Umbilical cord (tissue), 1 donor: ENCODE measurements at regions not wholly inside any gene's neighbourhood (a gene's known extent, or its start where the extent isn't known, plus 50 kb on each side); places are given as distances from the start of the nearest gene placed in this dataset.
"Not testable (repeated sequence)": the region's sequence is repeated elsewhere in the genome, so short reads cannot be mapped to it uniquely, and the experiment has no call there.

Experiments
- DNase-seq: peaks from one replicate; pipeline ENCODE4 v3.0.0-alpha.2; 2015; ENCODE audit warnings: low spot score

- DNase-seq, result no peak
Measured at GRCh38 chr2:217379807-217380206, 519.9 kb upstream of the TNP1 start.

- no peak for DNase-seq
Measured at GRCh38 chr2:217372794-217373193, 512.9 kb upstream of the TNP1 start.

GRCh38 chr2:217371781-217372213, 511.9 kb upstream of the TNP1 start:
- DNase-seq, result no peak

GRCh38 chr2:217370391-217370790, 510.5 kb upstream of the TNP1 start:
- no peak for DNase-seq

GRCh38 chr2:217367464-217367863, 507.6 kb upstream of the TNP1 start:
- no peak for DNase-seq

GRCh38 chr2:217366966-217367365, 507.1 kb upstream of the TNP1 start:
- DNase-seq, result peak; percentile 32

GRCh38 chr2:217366266-217366895, 506.5 kb upstream of the TNP1 start:
- no peak for DNase-seq

- DNase-seq, result peak; percentile 26
Measured at GRCh38 chr2:217365656-217366055, 505.8 kb upstream of the TNP1 start.

- no peak for DNase-seq
Measured at GRCh38 chr2:217364224-217364623, 504.4 kb upstream of the TNP1 start.

- DNase-seq, result no peak
Measured at GRCh38 chr2:217363470-217363869, 503.6 kb upstream of the TNP1 start.

- DNase-seq, result no peak
Measured at GRCh38 chr2:217362710-217363109, 502.8 kb upstream of the TNP1 start.

- DNase-seq, result no peak
Measured at GRCh38 chr2:217362286-217362685, 502.4 kb upstream of the TNP1 start.

- DNase-seq, result peak; percentile 63
Measured at GRCh38 chr2:217361483-217361880, 501.6 kb upstream of the TNP1 start.

- DNase-seq, result peak; percentile 72
Measured at GRCh38 chr2:217360781-217361482, 501.1 kb upstream of the TNP1 start.

- DNase-seq, result no peak
Measured at GRCh38 chr2:217360111-217360510, 500.2 kb upstream of the TNP1 start.

GRCh38 chr2:217357886-217358620, 498.2 kb upstream of the TNP1 start:
- no peak for DNase-seq

GRCh38 chr2:217356781-217357180, 496.9 kb upstream of the TNP1 start:
- no peak for DNase-seq

- DNase-seq, result no peak
Measured at GRCh38 chr2:217356142-217356541, 496.3 kb upstream of the TNP1 start.

GRCh38 chr2:217353591-217353990, 493.7 kb upstream of the TNP1 start:
- DNase-seq, result no peak

GRCh38 chr2:217351378-217351777, 491.5 kb upstream of the TNP1 start:
- DNase-seq, result no peak

GRCh38 chr2:217349251-217349650, 489.4 kb upstream of the TNP1 start:
- DNase-seq, result no peak

- DNase-seq, result not testable (repeated sequence)
Measured at GRCh38 chr2:217347630-217348029, 487.8 kb upstream of the TNP1 start.

- not testable (repeated sequence) for DNase-seq
Measured at GRCh38 chr2:217346043-217346442, 486.2 kb upstream of the TNP1 start.
